ENCODE measurements at regions not wholly inside any gene's neighbourhood (a gene's known extent, or its start where the extent isn't known, plus 50 kb on each side); places are given as distances from the start of the nearest gene placed in this dataset.
"Not testable (repeated sequence)": the region's sequence is repeated elsewhere in the genome, so short reads cannot be mapped to it uniquely, and the experiment has no call there.

DNA sequence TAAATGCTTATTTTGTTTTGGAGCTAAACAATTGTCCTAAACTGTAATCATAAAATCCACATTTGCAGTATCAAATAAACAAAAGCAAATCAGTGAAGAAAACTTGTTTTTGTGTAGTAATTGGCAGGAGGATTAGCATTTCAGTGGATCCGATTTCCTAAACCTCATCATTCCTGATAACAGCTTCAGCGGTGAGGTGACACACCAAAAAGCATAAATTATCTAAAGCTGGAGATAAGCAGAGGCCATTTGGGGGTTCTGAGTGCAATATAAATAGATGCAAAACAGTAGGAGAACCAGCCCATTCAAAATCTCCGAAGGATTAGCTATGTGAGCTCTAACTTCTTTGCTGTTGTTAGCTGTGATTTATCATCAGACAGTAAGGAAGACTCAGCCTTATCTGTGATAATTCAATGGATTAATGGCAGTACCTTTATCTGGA, 235.8 kb downstream of the EPHA7 start:
- H3K4me3 ChIP-seq (ENCODE audit: low read depth in 1 of 3, low read length in 3 of 3), result no peak overlapping the region
- no peaks in the 10 kb centered on the region for H3K27me3 ChIP-seq (ENCODE audit: control insufficient read depth in 3 of 3, insufficient read depth in 3 of 3, low read length in 3 of 3)
- no peak overlapping the region for H3K27ac ChIP-seq (ENCODE audit: low read depth in 1 of 3, low read length in 2 of 3)
- no peaks in the 10 kb centered on the region for H3K36me3 ChIP-seq (ENCODE audit: control insufficient read depth in 3 of 3, insufficient read depth in 2 of 3, low read depth in 1 of 3, low read length in 3 of 3)
- DNase-seq (no peak), FAIRE-seq (no peak)
- no peaks in the 10 kb centered on the region for H3K9me3 ChIP-seq (ENCODE audit: control insufficient read depth in 2 of 2, insufficient read depth in 1 of 2, low read depth in 1 of 2, low read length in 1 of 2)
- WGBS, 3 donors, result 5 to 23% (median 19%) methylated on average over 3 of the region's 3 CpGs
- H3K4me1 ChIP-seq (ENCODE audit: control insufficient read depth in 3 of 3, insufficient read depth in 2 of 3, low read depth in 1 of 3, low read length in 2 of 3), result no peaks in the 10 kb centered on the region

DNA sequence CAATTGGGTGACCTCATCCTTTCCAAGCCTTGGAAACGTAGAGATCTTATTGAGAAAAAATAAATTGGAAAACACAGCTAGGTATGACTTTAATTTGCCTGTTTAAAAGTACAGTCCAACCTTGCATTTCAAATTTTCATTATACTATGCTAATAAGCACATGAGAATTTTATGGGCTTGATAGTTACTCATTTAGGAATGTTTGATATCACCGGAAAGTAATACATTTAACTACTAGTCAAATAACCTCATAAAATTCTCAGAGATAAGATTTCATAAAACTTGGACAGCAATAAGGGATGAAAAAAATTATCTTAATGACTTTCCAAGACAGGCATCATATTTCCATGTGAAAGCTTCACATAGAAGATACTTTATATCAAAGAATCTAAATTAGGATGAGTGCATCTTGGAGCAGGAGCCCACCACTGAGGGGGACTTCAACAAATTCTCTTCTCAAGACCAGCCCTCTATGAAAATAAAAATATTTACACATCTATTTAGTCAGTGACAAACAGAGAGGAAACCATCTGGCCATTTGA, 236.3 kb downstream of the EPHA7 start:
- H3K4me1 ChIP-seq (ENCODE audit: control insufficient read depth in 3 of 3, insufficient read depth in 2 of 3, low read depth in 1 of 3, low read length in 2 of 3), result no peaks in the 10 kb centered on the region
- H3K9me3 ChIP-seq (ENCODE audit: control insufficient read depth in 2 of 2, insufficient read depth in 1 of 2, low read depth in 1 of 2, low read length in 1 of 2), result no peaks in the 10 kb centered on the region
- DNase-seq (peak in 1 of 2 donors; percentile 20), FAIRE-seq (no peak)
- WGBS, 3 donors, result 9 to 34% (median 27%) methylated on average over 2 of the region's 2 CpGs
- no peak overlapping the region for H3K4me3 ChIP-seq (ENCODE audit: low read depth in 1 of 3, low read length in 3 of 3)
- no peaks in the 10 kb centered on the region for H3K27me3 ChIP-seq (ENCODE audit: control insufficient read depth in 3 of 3, insufficient read depth in 3 of 3, low read length in 3 of 3)
- H3K27ac ChIP-seq (ENCODE audit: low read depth in 1 of 3, low read length in 2 of 3), result no peak overlapping the region
- H3K36me3 ChIP-seq (ENCODE audit: control insufficient read depth in 3 of 3, insufficient read depth in 2 of 3, low read depth in 1 of 3, low read length in 3 of 3), result no peaks in the 10 kb centered on the region

DNA sequence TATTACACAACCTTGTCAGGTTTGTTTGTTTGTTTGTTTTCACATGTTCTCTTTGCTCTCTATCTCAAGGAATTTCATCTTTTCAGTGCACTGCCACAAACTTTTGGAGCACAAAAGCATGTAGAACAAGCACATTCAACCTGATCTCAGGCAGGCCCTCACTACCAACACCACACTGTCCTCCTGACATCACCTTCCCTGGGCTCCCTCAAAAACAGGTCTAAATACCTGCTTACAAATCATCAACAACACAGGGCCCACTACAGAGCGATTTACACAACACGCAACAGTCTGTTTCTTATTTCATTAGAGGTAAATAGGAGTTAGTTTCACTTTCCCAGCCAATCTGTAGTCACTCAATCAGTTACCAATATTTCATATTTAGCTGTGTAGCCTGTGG, 241.4 kb downstream of the EPHA7 start:
- no peaks in the 10 kb centered on the region for H3K4me1 ChIP-seq (ENCODE audit: control insufficient read depth in 3 of 3, insufficient read depth in 2 of 3, low read depth in 1 of 3, low read length in 2 of 3)
- WGBS, 3 donors, result 65 to 87% (median 74%) methylated on average over 2 of the region's 2 CpGs
- H3K9me3 ChIP-seq (ENCODE audit: control insufficient read depth in 2 of 2, insufficient read depth in 1 of 2, low read depth in 1 of 2, low read length in 1 of 2), result no peaks in the 10 kb centered on the region
- no peaks in the 10 kb centered on the region for H3K27me3 ChIP-seq (ENCODE audit: control insufficient read depth in 3 of 3, insufficient read depth in 3 of 3, low read length in 3 of 3)
- DNase-seq (no peak), FAIRE-seq (no peak)
- H3K4me3 ChIP-seq (ENCODE audit: low read depth in 1 of 3, low read length in 3 of 3), result no peak overlapping the region
- H3K36me3 ChIP-seq (ENCODE audit: control insufficient read depth in 3 of 3, insufficient read depth in 2 of 3, low read depth in 1 of 3, low read length in 3 of 3), result no peaks in the 10 kb centered on the region
- no peak overlapping the region for H3K27ac ChIP-seq (ENCODE audit: low read depth in 1 of 3, low read length in 2 of 3)

DNA sequence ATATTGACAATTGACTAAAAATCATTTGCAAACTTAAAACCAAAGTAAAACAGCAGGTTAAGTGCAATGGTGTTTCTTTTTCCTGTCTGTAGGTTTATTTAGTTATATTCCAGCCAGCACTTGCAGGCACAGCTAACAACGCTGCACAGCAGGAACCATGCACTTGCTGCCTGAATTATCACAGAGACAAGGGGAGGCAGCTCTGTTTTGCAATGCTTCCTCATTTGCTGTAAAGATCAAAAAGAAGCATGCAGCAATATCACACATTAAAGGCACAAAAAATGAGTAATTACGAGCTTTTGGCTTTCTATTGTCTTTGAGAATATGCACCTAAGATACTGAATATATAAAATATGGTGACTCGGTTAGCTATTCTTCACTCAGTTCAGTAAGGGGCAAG, 241.9 kb downstream of the EPHA7 start:
- Histone ChIP-seq H3K27me3 (ENCODE audit: control insufficient read depth in 3 of 3, insufficient read depth in 3 of 3, low read length in 3 of 3) (no peaks in the 10 kb centered on the region), H3K36me3 (ENCODE audit: control insufficient read depth in 3 of 3, insufficient read depth in 2 of 3, low read depth in 1 of 3, low read length in 3 of 3) (no peaks in the 10 kb centered on the region), H3K9me3 (ENCODE audit: control insufficient read depth in 2 of 2, insufficient read depth in 1 of 2, low read depth in 1 of 2, low read length in 1 of 2) (no peaks in the 10 kb centered on the region), H3K4me1 (ENCODE audit: control insufficient read depth in 3 of 3, insufficient read depth in 2 of 3, low read depth in 1 of 3, low read length in 2 of 3) (no peaks in the 10 kb centered on the region), H3K27ac (ENCODE audit: low read depth in 1 of 3, low read length in 2 of 3) (no peak overlapping the region), H3K4me3 (ENCODE audit: low read depth in 1 of 3, low read length in 3 of 3) (no peak overlapping the region)
- DNase-seq, result no peak
- FAIRE-seq, result no peak
- WGBS, 3 donors, result 73 to 78% (median 76%) methylated on average over 3 of the region's 3 CpGs

DNA sequence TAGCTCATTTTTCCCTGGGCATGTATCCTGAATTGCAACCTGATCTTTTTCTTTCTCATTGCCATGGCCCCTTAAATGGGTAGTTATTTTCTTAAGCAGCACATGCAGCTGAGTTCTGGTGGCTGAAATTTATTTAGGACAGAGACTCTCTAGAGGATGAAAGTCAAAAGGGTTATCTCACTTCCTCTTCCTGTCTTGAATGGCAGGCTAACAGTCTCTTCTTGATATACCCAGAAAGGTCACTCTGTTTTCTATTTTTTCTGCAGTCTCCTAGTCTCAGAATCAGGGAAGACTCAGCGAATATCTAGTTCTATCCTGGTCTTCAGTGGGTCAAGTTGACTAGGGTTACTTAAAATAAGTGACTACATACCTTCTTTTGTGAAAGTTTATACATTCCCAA, 243.3 kb downstream of the EPHA7 start:
- H3K9me3 ChIP-seq (ENCODE audit: control insufficient read depth in 2 of 2, insufficient read depth in 1 of 2, low read depth in 1 of 2, low read length in 1 of 2), result no peaks in the 10 kb centered on the region
- H3K4me1 ChIP-seq (ENCODE audit: control insufficient read depth in 3 of 3, insufficient read depth in 2 of 3, low read depth in 1 of 3, low read length in 2 of 3), result no peaks in the 10 kb centered on the region
- H3K4me3 ChIP-seq (ENCODE audit: low read depth in 1 of 3, low read length in 3 of 3), result no peak overlapping the region
- FAIRE-seq, result no peak
- H3K27me3 ChIP-seq (ENCODE audit: control insufficient read depth in 3 of 3, insufficient read depth in 3 of 3, low read length in 3 of 3), result no peaks in the 10 kb centered on the region
- no peak overlapping the region for H3K27ac ChIP-seq (ENCODE audit: low read depth in 1 of 3, low read length in 2 of 3)
- DNase-seq, result no peak
- 68 to 83% (median 77%) methylated on average over 1 of the region's 1 CpG for WGBS, 3 donors
- no peaks in the 10 kb centered on the region for H3K36me3 ChIP-seq (ENCODE audit: control insufficient read depth in 3 of 3, insufficient read depth in 2 of 3, low read depth in 1 of 3, low read length in 3 of 3)

DNA sequence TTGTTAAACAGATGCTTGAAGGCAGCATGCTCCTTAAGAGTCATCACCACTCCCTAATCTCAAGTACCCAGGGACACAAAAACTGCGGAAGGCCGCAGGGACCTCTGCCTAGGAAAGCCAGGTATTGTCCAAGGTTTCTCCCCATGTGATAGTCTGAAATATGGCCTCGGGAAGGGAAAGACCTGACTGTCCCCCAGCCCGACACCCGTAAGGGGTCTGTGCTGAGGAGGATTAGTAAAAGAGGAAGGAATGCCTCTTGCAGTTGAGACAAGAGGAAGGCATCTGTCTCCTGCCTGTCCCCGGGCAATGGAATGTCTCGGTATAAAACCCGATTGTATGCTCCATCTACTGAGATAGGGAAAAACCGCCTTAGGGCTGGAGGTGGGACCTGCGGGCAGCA, 245.8 kb downstream of the EPHA7 start:
- WGBS, 3 donors, result 74 to 82% (median 75%) methylated on average over 3 to 6 of the region's 10 CpGs
- not testable (repeated sequence) for H3K4me1 ChIP-seq (ENCODE audit: control insufficient read depth in 3 of 3, insufficient read depth in 2 of 3, low read depth in 1 of 3, low read length in 2 of 3); H3K36me3 ChIP-seq (ENCODE audit: control insufficient read depth in 3 of 3, insufficient read depth in 2 of 3, low read depth in 1 of 3, low read length in 3 of 3); H3K27me3 ChIP-seq (ENCODE audit: control insufficient read depth in 3 of 3, insufficient read depth in 3 of 3, low read length in 3 of 3); DNase-seq; H3K4me3 ChIP-seq (ENCODE audit: low read depth in 1 of 3, low read length in 3 of 3); FAIRE-seq; H3K9me3 ChIP-seq (ENCODE audit: control insufficient read depth in 2 of 2, insufficient read depth in 1 of 2, low read depth in 1 of 2, low read length in 1 of 2); H3K27ac ChIP-seq (ENCODE audit: low read depth in 1 of 3, low read length in 2 of 3)

DNA sequence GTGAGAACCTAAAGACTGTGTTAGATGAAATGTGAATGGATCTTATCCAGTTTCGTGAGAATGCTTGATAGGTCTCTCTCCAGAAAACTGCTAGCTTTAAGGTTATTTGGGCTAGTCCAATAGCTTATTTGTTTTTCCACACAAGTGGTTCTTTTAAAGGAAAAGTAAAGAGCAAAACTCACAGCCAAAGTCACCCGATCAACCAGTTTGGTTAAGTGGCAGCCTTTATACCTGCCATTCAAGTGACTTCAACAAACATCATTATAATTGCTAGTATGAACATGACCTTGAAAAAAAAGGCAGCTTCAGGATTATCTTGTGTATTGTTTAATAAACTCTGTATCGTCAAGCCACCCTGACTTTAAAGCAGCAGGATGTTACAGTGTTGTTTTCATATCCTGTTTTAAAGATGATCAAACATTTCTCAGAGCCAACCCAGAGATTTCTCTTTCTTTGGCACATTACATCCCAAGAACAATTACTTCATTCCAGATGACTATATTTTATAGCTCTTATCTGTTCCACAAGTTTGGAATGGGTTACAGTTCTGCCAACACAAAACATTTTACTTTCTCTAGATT, 253.4 kb downstream of the EPHA7 start:
- Histone ChIP-seq H3K9me3 (ENCODE audit: control insufficient read depth in 2 of 2, insufficient read depth in 1 of 2, low read depth in 1 of 2, low read length in 1 of 2) (no peaks in the 10 kb centered on the region), H3K4me1 (ENCODE audit: control insufficient read depth in 3 of 3, insufficient read depth in 2 of 3, low read depth in 1 of 3, low read length in 2 of 3) (no peaks in the 10 kb centered on the region), H3K27me3 (ENCODE audit: control insufficient read depth in 3 of 3, insufficient read depth in 3 of 3, low read length in 3 of 3) (no peaks in the 10 kb centered on the region), H3K27ac (ENCODE audit: low read depth in 1 of 3, low read length in 2 of 3) (no peak overlapping the region), H3K4me3 (ENCODE audit: low read depth in 1 of 3, low read length in 3 of 3) (no peak overlapping the region), H3K36me3 (ENCODE audit: control insufficient read depth in 3 of 3, insufficient read depth in 2 of 3, low read depth in 1 of 3, low read length in 3 of 3) (no peaks in the 10 kb centered on the region)
- FAIRE-seq (no peak), DNase-seq (no peak)
- WGBS, 3 donors, result 51 to 59% (median 58%) methylated on average over 3 of the region's 3 CpGs

DNA sequence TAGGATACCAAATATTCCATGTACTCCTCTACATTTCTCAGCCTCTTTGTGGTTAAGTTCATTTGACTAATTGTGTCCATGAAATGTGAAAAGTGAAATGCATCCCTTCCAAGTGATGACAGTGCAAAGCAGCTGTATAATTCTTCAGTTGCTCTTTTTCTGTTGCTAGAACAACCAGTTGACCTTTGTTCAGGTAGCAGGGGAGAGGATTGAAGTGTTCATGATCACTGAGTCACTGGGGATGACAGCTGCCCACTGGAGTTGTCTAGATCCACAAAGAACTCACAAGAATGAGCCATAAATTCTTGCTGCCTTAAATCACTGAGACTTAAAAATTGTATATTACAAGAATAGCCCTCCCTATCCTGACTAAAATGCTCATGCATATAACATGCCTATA, 254.6 kb downstream of the EPHA7 start:
- Histone ChIP-seq H3K9me3 (ENCODE audit: control insufficient read depth in 2 of 2, insufficient read depth in 1 of 2, low read depth in 1 of 2, low read length in 1 of 2) (no peaks in the 10 kb centered on the region), H3K4me1 (ENCODE audit: control insufficient read depth in 3 of 3, insufficient read depth in 2 of 3, low read depth in 1 of 3, low read length in 2 of 3) (no peaks in the 10 kb centered on the region), H3K27ac (ENCODE audit: low read depth in 1 of 3, low read length in 2 of 3) (no peak overlapping the region), H3K36me3 (ENCODE audit: control insufficient read depth in 3 of 3, insufficient read depth in 2 of 3, low read depth in 1 of 3, low read length in 3 of 3) (no peaks in the 10 kb centered on the region), H3K27me3 (ENCODE audit: control insufficient read depth in 3 of 3, insufficient read depth in 3 of 3, low read length in 3 of 3) (no peaks in the 10 kb centered on the region), H3K4me3 (ENCODE audit: low read depth in 1 of 3, low read length in 3 of 3) (no peak overlapping the region)
- no peak for DNase-seq
- FAIRE-seq, result no peak

DNA sequence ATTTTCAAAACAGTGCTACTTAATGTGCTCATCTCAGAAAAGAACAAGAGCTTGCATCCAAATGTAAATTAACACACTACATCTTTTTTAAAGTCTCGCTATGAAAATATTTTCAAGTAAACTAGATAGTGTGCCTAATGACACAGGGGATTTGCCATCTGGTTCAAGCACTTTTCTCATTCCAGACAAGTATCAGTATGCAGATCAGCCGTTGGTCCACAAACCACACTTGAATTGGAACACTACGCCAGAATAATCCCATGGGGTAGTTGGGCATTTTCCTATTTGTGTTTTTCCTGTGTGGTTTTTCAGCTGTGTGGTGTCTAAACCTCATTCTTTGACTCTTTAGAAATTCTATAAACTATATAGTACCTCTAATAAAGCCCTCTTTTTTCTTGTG, 256.2 kb downstream of the EPHA7 start:
- Histone ChIP-seq H3K9me3 (ENCODE audit: control insufficient read depth in 2 of 2, insufficient read depth in 1 of 2, low read depth in 1 of 2, low read length in 1 of 2) (no peaks in the 10 kb centered on the region), H3K4me1 (ENCODE audit: control insufficient read depth in 3 of 3, insufficient read depth in 2 of 3, low read depth in 1 of 3, low read length in 2 of 3) (no peaks in the 10 kb centered on the region), H3K27ac (ENCODE audit: low read depth in 1 of 3, low read length in 2 of 3) (no peak overlapping the region), H3K36me3 (ENCODE audit: control insufficient read depth in 3 of 3, insufficient read depth in 2 of 3, low read depth in 1 of 3, low read length in 3 of 3) (no peaks in the 10 kb centered on the region), H3K27me3 (ENCODE audit: control insufficient read depth in 3 of 3, insufficient read depth in 3 of 3, low read length in 3 of 3) (no peaks in the 10 kb centered on the region), H3K4me3 (ENCODE audit: low read depth in 1 of 3, low read length in 3 of 3) (no peak overlapping the region)
- 75 to 86% (median 79%) methylated on average over 3 of the region's 3 CpGs for WGBS, 3 donors
- FAIRE-seq (no peak), DNase-seq (no peak)
